ENCODE measurements at regions not wholly inside any gene's neighbourhood (a gene's known extent, or its start where the extent isn't known, plus 50 kb on each side); places are given as distances from the start of the nearest gene placed in this dataset.

GRCh38 chr4:4740071-4740470 is 119.4 kb upstream of the MSX1 start:
- Histone ChIP-seq H3K27me3 (ENCODE audit: control insufficient read depth in 1 of 2, insufficient read depth in 2 of 2, low read length in 1 of 2) (no peaks in the 10 kb centered on the region), H3K4me3 (ENCODE audit: low read length in 2 of 2) (no peak overlapping the region), H3K9me3 (ENCODE audit: control insufficient read depth, low read length) (peaks cover 2% of the 10 kb centered on the region), H3K27ac (ENCODE audit: low read depth in 1 of 2, low read length in 2 of 2) (no peak overlapping the region), H3K4me1 (ENCODE audit: control insufficient read depth in 1 of 2, insufficient read depth in 2 of 2, low read length in 2 of 2) (no peaks in the 10 kb centered on the region), H3K36me3 (ENCODE audit: control insufficient read depth in 1 of 2, insufficient read depth in 2 of 2, low read length in 1 of 2) (no peaks in the 10 kb centered on the region)
- intact Hi-C loops (cut with DNase I): no loop called here
- DNase-seq (no peak), ATAC-seq (ENCODE audit: low FRiP score) (no peak)

GRCh38 chr4:4735870-4736269 is 123.6 kb upstream of the MSX1 start:
- Histone ChIP-seq H3K36me3 (ENCODE audit: control insufficient read depth in 1 of 2, insufficient read depth in 2 of 2, low read length in 1 of 2) (no peaks in the 10 kb centered on the region), H3K4me3 (ENCODE audit: low read length in 2 of 2) (no peak overlapping the region), H3K9me3 (ENCODE audit: control insufficient read depth, low read length) (no peaks in the 10 kb centered on the region), H3K27me3 (ENCODE audit: control insufficient read depth in 1 of 2, insufficient read depth in 2 of 2, low read length in 1 of 2) (no peaks in the 10 kb centered on the region), H3K27ac (ENCODE audit: low read depth in 1 of 2, low read length in 2 of 2) (no peak overlapping the region), H3K4me1 (ENCODE audit: control insufficient read depth in 1 of 2, insufficient read depth in 2 of 2, low read length in 2 of 2) (no peaks in the 10 kb centered on the region)
- WGBS, 2 donors: 7 to 8% methylated on average over 6 of the region's 6 CpGs
- intact Hi-C loops (cut with DNase I): no loop called here
- ATAC-seq (ENCODE audit: low FRiP score): no peak
- DNase-seq: no peak

GRCh38 chr4:4735136-4735750 is 124.2 kb upstream of the MSX1 start:
- Histone ChIP-seq H3K27ac (ENCODE audit: low read depth in 1 of 2, low read length in 2 of 2) (no peak overlapping the region), H3K27me3 (ENCODE audit: control insufficient read depth in 1 of 2, insufficient read depth in 2 of 2, low read length in 1 of 2) (no peaks in the 10 kb centered on the region), H3K4me1 (ENCODE audit: control insufficient read depth in 1 of 2, insufficient read depth in 2 of 2, low read length in 2 of 2) (no peaks in the 10 kb centered on the region), H3K36me3 (ENCODE audit: control insufficient read depth in 1 of 2, insufficient read depth in 2 of 2, low read length in 1 of 2) (no peaks in the 10 kb centered on the region), H3K9me3 (ENCODE audit: control insufficient read depth, low read length) (no peaks in the 10 kb centered on the region), H3K4me3 (ENCODE audit: low read length in 2 of 2) (no peak overlapping the region)
- DNase-seq (no peak), ATAC-seq (ENCODE audit: low FRiP score) (no peak)
- intact Hi-C loops (cut with DNase I): no loop called here
- 67 to 73% methylated on average over 9 of the region's 9 CpGs for WGBS, 2 donors

GRCh38 chr4:4734425-4734824 is 125.0 kb upstream of the MSX1 start:
- intact Hi-C loops (cut with DNase I): no loop called here
- Histone ChIP-seq H3K4me3 (ENCODE audit: low read length in 2 of 2) (no peak overlapping the region), H3K27me3 (ENCODE audit: control insufficient read depth in 1 of 2, insufficient read depth in 2 of 2, low read length in 1 of 2) (no peaks in the 10 kb centered on the region), H3K4me1 (ENCODE audit: control insufficient read depth in 1 of 2, insufficient read depth in 2 of 2, low read length in 2 of 2) (no peaks in the 10 kb centered on the region), H3K36me3 (ENCODE audit: control insufficient read depth in 1 of 2, insufficient read depth in 2 of 2, low read length in 1 of 2) (no peaks in the 10 kb centered on the region), H3K9me3 (ENCODE audit: control insufficient read depth, low read length) (no peaks in the 10 kb centered on the region), H3K27ac (ENCODE audit: low read depth in 1 of 2, low read length in 2 of 2) (no peak overlapping the region)
- ATAC-seq (ENCODE audit: low FRiP score) (no peak), DNase-seq (no peak)
- 82 to 83% methylated on average over 5 of the region's 5 CpGs for WGBS, 2 donors

GRCh38 chr4:4733663-4734062 is 125.8 kb upstream of the MSX1 start:
- WGBS, 2 donors: 90 to 91% methylated on average over 3 of the region's 3 CpGs
- no peaks in the 10 kb centered on the region for H3K4me1 ChIP-seq (ENCODE audit: control insufficient read depth in 1 of 2, insufficient read depth in 2 of 2, low read length in 2 of 2)
- H3K36me3 ChIP-seq (ENCODE audit: control insufficient read depth in 1 of 2, insufficient read depth in 2 of 2, low read length in 1 of 2): no peaks in the 10 kb centered on the region
- no peak overlapping the region for H3K27ac ChIP-seq (ENCODE audit: low read depth in 1 of 2, low read length in 2 of 2)
- H3K27me3 ChIP-seq (ENCODE audit: control insufficient read depth in 1 of 2, insufficient read depth in 2 of 2, low read length in 1 of 2): no peaks in the 10 kb centered on the region
- H3K4me3 ChIP-seq (ENCODE audit: low read length in 2 of 2): no peak overlapping the region
- intact Hi-C loops (cut with DNase I): no loop called here
- ATAC-seq (ENCODE audit: low FRiP score): no peak
- no peaks in the 10 kb centered on the region for H3K9me3 ChIP-seq (ENCODE audit: control insufficient read depth, low read length)
- no peak for DNase-seq

- DNase-seq (no peak), ATAC-seq (ENCODE audit: low FRiP score) (no peak)
- Histone ChIP-seq H3K4me3 (ENCODE audit: low read length in 2 of 2) (no peak overlapping the region), H3K9me3 (ENCODE audit: control insufficient read depth, low read length) (peaks cover 6% of the 10 kb centered on the region), H3K4me1 (ENCODE audit: control insufficient read depth in 1 of 2, insufficient read depth in 2 of 2, low read length in 2 of 2) (no peaks in the 10 kb centered on the region), H3K36me3 (ENCODE audit: control insufficient read depth in 1 of 2, insufficient read depth in 2 of 2, low read length in 1 of 2) (no peaks in the 10 kb centered on the region), H3K27ac (ENCODE audit: low read depth in 1 of 2, low read length in 2 of 2) (no peak overlapping the region), H3K27me3 (ENCODE audit: control insufficient read depth in 1 of 2, insufficient read depth in 2 of 2, low read length in 1 of 2) (no peaks in the 10 kb centered on the region)
- intact Hi-C loops (cut with DNase I): no loop called here
- 84 to 89% methylated on average over 11 of the region's 11 CpGs for WGBS, 2 donors
These were observed 129.2 kb upstream of the MSX1 start for GRCh38 chr4:4730249-4730648.

GRCh38 chr4:4729206-4729605 is 130.3 kb upstream of the MSX1 start:
- Histone ChIP-seq H3K27ac (ENCODE audit: low read depth in 1 of 2, low read length in 2 of 2) (no peak overlapping the region), H3K36me3 (ENCODE audit: control insufficient read depth in 1 of 2, insufficient read depth in 2 of 2, low read length in 1 of 2) (no peaks in the 10 kb centered on the region), H3K9me3 (ENCODE audit: control insufficient read depth, low read length) (peaks cover 7% of the 10 kb centered on the region), H3K27me3 (ENCODE audit: control insufficient read depth in 1 of 2, insufficient read depth in 2 of 2, low read length in 1 of 2) (no peaks in the 10 kb centered on the region), H3K4me1 (ENCODE audit: control insufficient read depth in 1 of 2, insufficient read depth in 2 of 2, low read length in 2 of 2) (no peaks in the 10 kb centered on the region), H3K4me3 (ENCODE audit: low read length in 2 of 2) (no peak overlapping the region)
- no peak for DNase-seq
- WGBS, 2 donors: 89 to 91% methylated on average over 7 of the region's 7 CpGs
- ATAC-seq (ENCODE audit: low FRiP score): no peak
- intact Hi-C loops (cut with DNase I): no loop called here

- peaks cover 7% of the 10 kb centered on the region for H3K9me3 ChIP-seq (ENCODE audit: control insufficient read depth, low read length)
- intact Hi-C loops (cut with DNase I): no loop called here
- H3K36me3 ChIP-seq (ENCODE audit: control insufficient read depth in 1 of 2, insufficient read depth in 2 of 2, low read length in 1 of 2): no peaks in the 10 kb centered on the region
- no peaks in the 10 kb centered on the region for H3K27me3 ChIP-seq (ENCODE audit: control insufficient read depth in 1 of 2, insufficient read depth in 2 of 2, low read length in 1 of 2)
- WGBS, 2 donors: 91 to 97% methylated on average over 1 of the region's 1 CpG
- no peaks in the 10 kb centered on the region for H3K4me1 ChIP-seq (ENCODE audit: control insufficient read depth in 1 of 2, insufficient read depth in 2 of 2, low read length in 2 of 2)
- H3K4me3 ChIP-seq (ENCODE audit: low read length in 2 of 2): no peak overlapping the region
- DNase-seq: no peak
- H3K27ac ChIP-seq (ENCODE audit: low read depth in 1 of 2, low read length in 2 of 2): no peak overlapping the region
- no peak for ATAC-seq (ENCODE audit: low FRiP score)
These were observed 131.9 kb upstream of the MSX1 start for GRCh38 chr4:4727536-4727935.

- no peaks in the 10 kb centered on the region for H3K4me1 ChIP-seq (ENCODE audit: control insufficient read depth in 1 of 2, insufficient read depth in 2 of 2, low read length in 2 of 2)
- no peak overlapping the region for H3K27ac ChIP-seq (ENCODE audit: low read depth in 1 of 2, low read length in 2 of 2)
- no peaks in the 10 kb centered on the region for H3K27me3 ChIP-seq (ENCODE audit: control insufficient read depth in 1 of 2, insufficient read depth in 2 of 2, low read length in 1 of 2)
- no peaks in the 10 kb centered on the region for H3K36me3 ChIP-seq (ENCODE audit: control insufficient read depth in 1 of 2, insufficient read depth in 2 of 2, low read length in 1 of 2)
- peaks cover 7% of the 10 kb centered on the region for H3K9me3 ChIP-seq (ENCODE audit: control insufficient read depth, low read length)
- H3K4me3 ChIP-seq (ENCODE audit: low read length in 2 of 2): no peak overlapping the region
- intact Hi-C loops (cut with DNase I): no loop called here
- 79 to 88% methylated on average over 2 of the region's 2 CpGs for WGBS, 2 donors
- DNase-seq: no peak
- ATAC-seq (ENCODE audit: low FRiP score): no peak
These were observed 133.4 kb upstream of the MSX1 start for GRCh38 chr4:4726051-4726450.
